ENCODE measurements at regions not wholly inside any gene's neighbourhood (a gene's known extent, or its start where the extent isn't known, plus 50 kb on each side); places are given as distances from the start of the nearest gene placed in this dataset.
A peak's percentile ranks its signal among the peaks of the same experiment; 100 is the strongest.

GRCh38 chr18:34598120-34598635 is 111.9 kb upstream of the DTNA start:
- H3K36me3 ChIP-seq: no peaks in the 10 kb centered on the region
- H3K4me3 ChIP-seq: no peak overlapping the region
- H3K9me3 ChIP-seq: no peaks in the 10 kb centered on the region
- intact Hi-C loops (cut with DNase I): no loop called here
- no peak for TF ChIP-seq EP300 (IDR thresholded peaks at IDR 0.05)
- no peak for TF ChIP-seq POLR2A (IDR thresholded peaks at IDR 0.05; ENCODE audit: low read depth)
- TF ChIP-seq, protein P1, sequence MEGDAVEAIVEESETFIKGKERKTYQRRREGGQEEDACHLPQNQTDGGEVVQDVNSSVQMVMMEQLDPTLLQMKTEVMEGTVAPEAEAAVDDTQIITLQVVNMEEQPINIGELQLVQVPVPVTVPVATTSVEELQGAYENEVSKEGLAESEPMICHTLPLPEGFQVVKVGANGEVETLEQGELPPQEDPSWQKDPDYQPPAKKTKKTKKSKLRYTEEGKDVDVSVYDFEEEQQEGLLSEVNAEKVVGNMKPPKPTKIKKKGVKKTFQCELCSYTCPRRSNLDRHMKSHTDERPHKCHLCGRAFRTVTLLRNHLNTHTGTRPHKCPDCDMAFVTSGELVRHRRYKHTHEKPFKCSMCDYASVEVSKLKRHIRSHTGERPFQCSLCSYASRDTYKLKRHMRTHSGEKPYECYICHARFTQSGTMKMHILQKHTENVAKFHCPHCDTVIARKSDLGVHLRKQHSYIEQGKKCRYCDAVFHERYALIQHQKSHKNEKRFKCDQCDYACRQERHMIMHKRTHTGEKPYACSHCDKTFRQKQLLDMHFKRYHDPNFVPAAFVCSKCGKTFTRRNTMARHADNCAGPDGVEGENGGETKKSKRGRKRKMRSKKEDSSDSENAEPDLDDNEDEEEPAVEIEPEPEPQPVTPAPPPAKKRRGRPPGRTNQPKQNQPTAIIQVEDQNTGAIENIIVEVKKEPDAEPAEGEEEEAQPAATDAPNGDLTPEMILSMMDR (IDR thresholded peaks at IDR 0.05): no peak
- TF ChIP-seq POLR2AphosphoS5 (IDR thresholded peaks at IDR 0.05): no peak
- peaks cover 0 to 62% (median 39%) of the 10 kb centered on the region in 4 donors for H3K4me1 ChIP-seq
- no peak for DNase-seq (ENCODE audit: extremely low spot score)
- no peaks in the 10 kb centered on the region for H3K27me3 ChIP-seq
- WGBS: 93% methylated on average over 4 of the region's 4 CpGs
- peak overlapping the region; percentile 82 to 87 (median 83) for H3K27ac ChIP-seq (replicated peaks in 1 of 4)

DNA sequence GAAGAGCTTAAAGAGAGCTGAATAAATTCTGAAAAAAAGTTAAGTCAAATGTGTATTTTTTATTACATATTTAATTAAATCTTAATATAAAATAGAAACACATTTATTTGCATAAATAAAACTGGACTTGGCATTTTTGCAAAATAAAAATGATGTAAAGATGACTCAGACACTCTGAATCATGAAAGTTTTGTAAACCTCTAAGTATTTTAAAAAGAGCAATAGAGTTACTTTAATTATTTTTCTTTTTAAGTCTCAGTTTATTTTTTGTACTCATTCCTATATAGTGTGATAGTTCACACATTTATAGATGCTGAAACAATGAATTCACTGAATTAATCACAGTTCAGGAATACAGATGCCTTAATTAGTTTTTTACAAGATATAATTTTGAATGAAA is 109.9 kb upstream of the DTNA start:
- TF ChIP-seq EP300 (IDR thresholded peaks at IDR 0.05) (no peak), POLR2AphosphoS5 (IDR thresholded peaks at IDR 0.05) (no peak), POLR2A (IDR thresholded peaks at IDR 0.05; ENCODE audit: low read depth) (no peak)
- TF ChIP-seq, protein P1 (IDR thresholded peaks at IDR 0.05): no peak
- no peak for DNase-seq (ENCODE audit: extremely low spot score)
- intact Hi-C loops (cut with DNase I): loop anchor here (5.0 kb wide), 1 partner anchor 42 kb away; no protein-coding TSS in a partner anchor

GRCh38 chr18:34600874-34601656 is 109.0 kb upstream of the DTNA start:
- WGBS: 69% methylated on average over 2 of the region's 2 CpGs
- no peaks in the 10 kb centered on the region for H3K9me3 ChIP-seq
- intact Hi-C loops (cut with DNase I): loop anchor here (5.0 kb wide), 1 partner anchor 41 kb away; no protein-coding TSS in a partner anchor
- no peak for DNase-seq (ENCODE audit: extremely low spot score)
- H3K4me3 ChIP-seq: no peak overlapping the region
- TF ChIP-seq POLR2A (IDR thresholded peaks at IDR 0.05; ENCODE audit: low read depth) (no peak), EP300 (IDR thresholded peaks at IDR 0.05) (no peak), POLR2AphosphoS5 (IDR thresholded peaks at IDR 0.05) (no peak)
- TF ChIP-seq, protein P1 (IDR thresholded peaks at IDR 0.05): no peak
- H3K4me1 ChIP-seq: peaks cover 4 to 77% (median 52%) of the 10 kb centered on the region in 4 donors
- H3K27ac ChIP-seq (replicated peaks in 1 of 4): peak overlapping the region in 1 of 4 donors; percentile 17
- no peaks in the 10 kb centered on the region for H3K36me3 ChIP-seq
- H3K27me3 ChIP-seq: no peaks in the 10 kb centered on the region

More for the DNA sequence above, 109.9 kb upstream of the DTNA start:
- no peaks in the 10 kb centered on the region for H3K27me3 ChIP-seq
- H3K27ac ChIP-seq (replicated peaks in 1 of 4): peak overlapping the region in 1 of 4 donors; percentile 40
- H3K9me3 ChIP-seq: no peaks in the 10 kb centered on the region
- H3K4me1 ChIP-seq: peaks cover 4 to 75% (median 48%) of the 10 kb centered on the region in 4 donors
- H3K36me3 ChIP-seq: no peaks in the 10 kb centered on the region
- no peak overlapping the region for H3K4me3 ChIP-seq

DNA sequence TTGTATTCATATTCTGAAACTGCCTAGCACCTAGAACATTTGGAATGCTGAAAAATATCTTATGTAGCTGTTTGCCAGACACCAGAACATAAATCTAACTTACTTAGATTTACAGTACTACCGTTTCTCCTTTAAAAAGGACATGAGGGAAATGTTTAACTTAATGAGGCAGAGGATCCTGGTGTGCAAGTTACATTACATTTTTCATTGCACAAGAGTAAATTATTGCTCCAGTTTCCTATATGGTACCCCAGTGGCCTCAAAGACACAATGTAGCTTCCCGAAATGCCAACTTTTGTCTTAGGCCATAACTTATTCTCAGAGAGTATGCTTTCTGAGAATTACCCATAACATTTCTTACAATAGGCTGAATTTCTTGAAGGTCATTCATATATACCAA is 105.5 kb upstream of the DTNA start:
- DNase-seq (ENCODE audit: extremely low spot score): no peak
- no peaks in the 10 kb centered on the region for H3K36me3 ChIP-seq
- no peaks in the 10 kb centered on the region for H3K27me3 ChIP-seq
- no peak overlapping the region for H3K4me3 ChIP-seq
- H3K4me1 ChIP-seq: peaks cover 14 to 69% (median 48%) of the 10 kb centered on the region in 4 donors
- no peaks in the 10 kb centered on the region for H3K9me3 ChIP-seq
- peak overlapping the region in 2 of 4 donors; percentile 21 to 25 for H3K27ac ChIP-seq (replicated peaks in 1 of 4)
- WGBS: 43% methylated on average over 2 of the region's 2 CpGs
- intact Hi-C loops (cut with DNase I): loop anchor here (5.0 kb wide), 1 partner anchor 38 kb away; no protein-coding TSS in a partner anchor
- TF ChIP-seq, protein P1 (IDR thresholded peaks at IDR 0.05): no peak
- TF ChIP-seq EP300 (IDR thresholded peaks at IDR 0.05) (no peak), POLR2AphosphoS5 (IDR thresholded peaks at IDR 0.05) (no peak), POLR2A (IDR thresholded peaks at IDR 0.05; ENCODE audit: low read depth) (no peak)

Data from esophagus muscularis mucosa (tissue), 4 donors.